K562 (cell line): ENCODE measurements at regions not wholly inside any gene's neighbourhood (a gene's known extent, or its start where the extent isn't known, plus 50 kb on each side); places are given as distances from the start of the nearest gene placed in this dataset.

Experiments
- ATAC-seq: fragments of 200-7000 bp; cut with Tn5 transposase; 3 replicates; pipeline ENCODE4 v1.9.1; 2020; ENCODE audit warnings: moderate library complexity
- BruUV-seq: library from RNA; stranded (reverse); fragments of 400-500 nt; replicated peaks from 2 replicates; lab custom pipeline; 2021; lab: Mats Ljungman, UMichigan
- CTCF ChIA-PET: fragments of 300-600 bp; formaldehyde crosslinking; extraction: SDS; loops from one replicate; lab custom pipeline; 2021; ENCODE audit warnings: low intra/inter-chr PET ratio; lab: Yijun Ruan, JAX
- POLR2A ChIA-PET: fragments of 300-600, 350-650 bp; sonication (Branson Sonifier 250); formaldehyde crosslinking; extraction: SDS; loops from one replicate; lab custom pipeline; 2021; ENCODE audit warnings: antibody characterized with exemption, inconsistent platforms; lab: Yijun Ruan, JAX
- DNase-seq, 4 experiments: peaks; one replicate each; pipeline versions ENCODE4 v3.0.0 to v3.0.0-alpha.2; 2011 to 2018; ENCODE audit warnings: low spot score in 3 of 4, mixed read lengths in 3 of 4; ENCODE audit errors: extremely low read depth in 1 of 4
- FAIRE-seq: peaks from 2 replicates; lab custom pipeline; 2011; peaks lifted over from hg19 to GRCh38; lab: Jason Lieb, UNC
- H2AFZ ChIP-seq: 2 replicates; pipeline ENCODE4 v1.6.0; 2011; ENCODE audit warnings: low read depth, low read length, control low read depth, inconsistent platforms
- H3K27ac ChIP-seq: fragments of 200-600 bp; 3 replicates; pipeline ENCODE4 v1.8.0; 2011; ENCODE audit warnings: low read depth, mild to moderate bottlenecking, control low read depth, inconsistent platforms, low read length, moderate library complexity, mixed read lengths; ENCODE audit errors: extremely low read depth
- H3K27me3 ChIP-seq, 2 experiments: fragments of 300-600 bp in 1 of 2; 2 replicates in 1 of 2; 3 replicates in 1 of 2; pipeline versions ENCODE4 v1.6.0 to v1.8.0; 2011; ENCODE audit warnings: inconsistent platforms in 2 of 2, low read length in 2 of 2, mild to moderate bottlenecking in 1 of 2, mixed read lengths in 1 of 2, moderate library complexity in 1 of 2; ENCODE audit not compliant: control insufficient read depth in 2 of 2, insufficient read depth in 2 of 2
- H3K36me3 ChIP-seq: fragments of 300-600 bp; 3 replicates; pipeline ENCODE4 v1.8.0; 2011; ENCODE audit warnings: mild to moderate bottlenecking, low read length, inconsistent platforms; ENCODE audit not compliant: control insufficient read depth, insufficient read depth
- H3K4me1 ChIP-seq, 2 experiments: fragments of 200-600 bp in 1 of 2; replicated peaks in 1 of 2; 2 replicates in 1 of 2; 3 replicates in 1 of 2; pipeline versions ENCODE4 v1.5.1 to v1.8.0; 2011; ENCODE audit warnings: inconsistent platforms in 2 of 2, low read length in 2 of 2, mild to moderate bottlenecking in 1 of 2, mixed read lengths in 1 of 2, moderate library complexity in 1 of 2; ENCODE audit not compliant: control insufficient read depth in 2 of 2, insufficient read depth in 2 of 2
- H3K4me2 ChIP-seq: 2 replicates; pipeline ENCODE4 v1.6.1; 2011; ENCODE audit warnings: low read length, control low read depth, inconsistent platforms, mixed read lengths; ENCODE audit not compliant: insufficient read depth
- H3K4me3 ChIP-seq: fragments of 200-600 bp; sonication (generic), shearing (Covaris generic); 2 replicates; pipeline ENCODE4 v1.5.1; 2016; ENCODE audit warnings: control low read depth, inconsistent platforms
- H3K79me2 ChIP-seq: fragments of 200-600 bp; 3 replicates; pipeline ENCODE4 v1.8.0; 2011; ENCODE audit warnings: low read length, inconsistent platforms; ENCODE audit not compliant: control insufficient read depth, insufficient read depth
- H3K9ac ChIP-seq, 2 experiments: 2 replicates each; pipeline versions ENCODE4 v1.6.0 to v1.6.1; 2011; ENCODE audit warnings: low read depth in 2 of 2, low read length in 2 of 2, control low read depth in 1 of 2, inconsistent platforms in 1 of 2, mild to moderate bottlenecking in 1 of 2, mixed read lengths in 1 of 2; ENCODE audit not compliant: insufficient read depth in 1 of 2
- H3K9me1 ChIP-seq: one replicate; pipeline ENCODE4 v1.6.0; 2011; ENCODE audit warnings: inconsistent platforms, mild to moderate bottlenecking, low read length, moderate library complexity; ENCODE audit not compliant: control insufficient read depth, insufficient read depth
- H3K9me3 ChIP-seq: replicated peaks from 2 replicates; pipeline ENCODE4 v1.5.1; 2011; ENCODE audit warnings: low read depth, low read length, inconsistent platforms; ENCODE audit not compliant: control insufficient read depth, insufficient read depth
- H4K20me1 ChIP-seq: replicated peaks from 2 replicates; pipeline ENCODE4 v1.6.1; 2011; ENCODE audit warnings: low read length, inconsistent platforms, mixed read lengths; ENCODE audit not compliant: control insufficient read depth, insufficient read depth
- CGGBP1 ChIP-seq: fragments of 250-450 bp; sonication (Bioruptor Pico); IDR thresholded peaks from 2 replicates; pipeline ENCODE4 v1.9.0; 2021; ENCODE audit warnings: mild to moderate bottlenecking
- HDGF ChIP-seq: fragments of 450-650 bp; IDR thresholded peaks from 2 replicates; pipeline ENCODE4 v1.6.1; 2016
- HMG20B ChIP-seq: fragments of 250-450 bp; sonication (Bioruptor Pico); IDR thresholded peaks from 2 replicates; pipeline ENCODE4 v1.5.0; 2021; ENCODE audit warnings: mild to moderate bottlenecking
- ILK ChIP-seq: fragments of 450-650 bp; IDR thresholded peaks from 2 replicates; pipeline ENCODE4 v1.6.1; 2016; ENCODE audit warnings: missing genetic modification characterization, low read depth, mild to moderate bottlenecking, missing compliant biosample characterization, moderate library complexity, borderline replicate concordance
- PML ChIP-seq: IDR thresholded peaks from 2 replicates; pipeline ENCODE4 v1.6.1; 2012; ENCODE audit warnings: low read length, inconsistent platforms
- SIRT6 ChIP-seq: IDR thresholded peaks from one replicate; pipeline ENCODE4 v1.6.1; 2012; ENCODE audit warnings: low read depth, mild to moderate bottlenecking, control low read depth, inconsistent platforms, low read length, moderate library complexity
- SNAPC5 ChIP-seq: fragments of 250-450 bp; sonication (Bioruptor Pico); IDR thresholded peaks from 2 replicates; pipeline ENCODE4 v1.8.0; 2021; ENCODE audit warnings: moderate library complexity, mild to moderate bottlenecking, inconsistent platforms
- SP2 ChIP-seq: IDR thresholded peaks from 2 replicates; pipeline ENCODE4 v1.6.1; 2011; ENCODE audit warnings: mild to moderate bottlenecking, low read depth, low read length, moderate library complexity; ENCODE audit not compliant: poor library complexity, severe bottlenecking; ENCODE audit errors: extremely low read depth
- TAF1 ChIP-seq: IDR thresholded peaks from 2 replicates; pipeline ENCODE4 v1.6.1; 2011; ENCODE audit warnings: mild to moderate bottlenecking, low read length, moderate library complexity; ENCODE audit not compliant: insufficient read depth, control insufficient read depth, severe bottlenecking; ENCODE audit errors: extremely low read depth
- TSC22D4 ChIP-seq: fragments of 450-650 bp; IDR thresholded peaks from 2 replicates; pipeline ENCODE4 v1.6.1; 2016; ENCODE audit warnings: missing genetic modification characterization, missing biosample characterization, control low read depth
- YBX1 ChIP-seq: fragments of 450-650 bp; IDR thresholded peaks from 2 replicates; pipeline ENCODE4 v1.7.1; 2016; ENCODE audit warnings: mild to moderate bottlenecking
- ZNF263 ChIP-seq: sonication (generic); formaldehyde crosslinking; IDR thresholded peaks from 2 replicates; pipeline ENCODE4 v1.8.0; 2022; ENCODE audit warnings: mild to moderate bottlenecking, missing genetic modification reagents, borderline replicate concordance
- ZNF311 ChIP-seq: fragments of 250-450 bp; sonication (Bioruptor Pico); IDR thresholded peaks from 2 replicates; pipeline ENCODE4 v1.4.0; 2020; ENCODE audit warnings: mild to moderate bottlenecking, moderate library complexity
- ZNF583 ChIP-seq: fragments of 250-450 bp; sonication (Bioruptor Pico); IDR thresholded peaks from 2 replicates; pipeline ENCODE4 v1.4.0; 2020
- ZNF707 ChIP-seq: fragments of 250-450 bp; sonication (Bioruptor Pico); conservative IDR thresholded peaks from 2 replicates; pipeline ENCODE4 v1.8.0; 2022; ENCODE audit warnings: inconsistent platforms, mild to moderate bottlenecking, moderate library complexity
- ZZZ3 ChIP-seq: fragments of 450-650 bp; IDR thresholded peaks from 2 replicates; pipeline ENCODE4 v1.6.1; 2016; ENCODE audit warnings: antibody characterized with exemption, mild to moderate bottlenecking, moderate library complexity
- WGBS: fragments of 100-300 bp; shearing (Covaris generic); methylation state at CpG from one replicate; pipeline ENCODE4 v1.1.6; 2016; ENCODE audit warnings: low coverage, mixed read lengths; ENCODE audit not compliant: insufficient coverage; ENCODE audit errors: missing lambda C conversion rate; 5-methylcytosine and 5-hydroxymethylcytosine counted together
- in situ Hi-C: fragments of 300-500 bp; cut with MboI; formaldehyde crosslinking; loops from 4 replicates; pipeline ENCODE4 v1.15.0; 2018; ENCODE audit warnings: inconsistent platforms, mixed read lengths
- intact Hi-C: fragments of 100-400 bp; cut with micrococcal nuclease; formaldehyde crosslinking; loops from 2 replicates; pipeline ENCODE4 v1.14.2; 2022
- TF ChIP-seq, protein P1 (sequence below), 2 experiments: IDR thresholded peaks in 1 of 2; conservative IDR thresholded peaks in 1 of 2; 2 replicates each; pipeline ENCODE4 v1.6.1; 2016; ENCODE audit warnings: low read depth in 2 of 2, mild to moderate bottlenecking in 1 of 2, missing compliant biosample characterization in 1 of 2, missing genetic modification characterization in 1 of 2, moderate library complexity in 1 of 2

GRCh38 chr7:106774768-106775551 lies 90.1 kb upstream of the PIK3CG start (continued):
- TF ChIP-seq, protein P1, sequence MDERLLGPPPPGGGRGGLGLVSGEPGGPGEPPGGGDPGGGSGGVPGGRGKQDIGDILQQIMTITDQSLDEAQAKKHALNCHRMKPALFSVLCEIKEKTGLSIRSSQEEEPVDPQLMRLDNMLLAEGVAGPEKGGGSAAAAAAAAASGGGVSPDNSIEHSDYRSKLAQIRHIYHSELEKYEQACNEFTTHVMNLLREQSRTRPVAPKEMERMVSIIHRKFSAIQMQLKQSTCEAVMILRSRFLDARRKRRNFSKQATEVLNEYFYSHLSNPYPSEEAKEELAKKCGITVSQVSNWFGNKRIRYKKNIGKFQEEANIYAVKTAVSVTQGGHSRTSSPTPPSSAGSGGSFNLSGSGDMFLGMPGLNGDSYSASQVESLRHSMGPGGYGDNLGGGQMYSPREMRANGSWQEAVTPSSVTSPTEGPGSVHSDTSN (CRISPR knock-in tag; IDR thresholded peaks at IDR 0.05; ENCODE audit: low read depth), result no peak
- TF ChIP-seq, protein P1 (tag; conservative IDR thresholded peaks at IDR 0.05; ENCODE audit: low read depth), result peak; percentile 71; the same call in 1 of the 2 replicates
- TF ChIP-seq ZZZ3, result 0 out of 2 replicates have a peak, but pooled peaks have one; percentile 56

GRCh38 chr7:106775552-106775936 lies 89.5 kb upstream of the PIK3CG start:
- ATAC-seq, result peak; percentile 63
- no TSS peak for BruUV-seq
- peak overlapping the region; percentile 29; the same call in 1 of the 2 replicates for H2AFZ ChIP-seq
- no peaks in the 10 kb centered on the region for H3K27me3 ChIP-seq
- 4% methylated on average over 4 of the region's 4 CpGs for WGBS
- ChIA-PET POLR2A (interaction anchor here (0.6 to 3.2 kb wide), 31 partner anchors 8 to 596 kb away, joined by 3 to 23 read pairs (median 5); partner anchors contain the start of genes CCDC71L, HBP1, NAMPT and PIK3CG), CTCF (interaction anchor here (0.7 to 0.9 kb wide), 2 partner anchors 114 to 1432 kb away, joined by 3 read pairs; partner anchors contain the start of gene CCDC71L)
- peaks cover 11 to 54% of the 10 kb centered on the region in 2 experiments; a peak in 4 of 5 replicates for H3K4me1 ChIP-seq
- peaks cover 41% of the 10 kb centered on the region; the same call in 2 of the 3 replicates for H3K36me3 ChIP-seq
- H3K4me2 ChIP-seq, result peak overlapping the region; percentile 90
- in situ Hi-C loops, result no loop called here
- no peaks in the 10 kb centered on the region for H4K20me1 ChIP-seq
- H3K9me1 ChIP-seq, result no peaks in the 10 kb centered on the region
- H3K9me3 ChIP-seq, result peaks cover 6% of the 10 kb centered on the region
- FAIRE-seq, result peak; percentile 83
- peak overlapping the region; percentile 94 for H3K27ac ChIP-seq
- H3K9ac ChIP-seq, result peak overlapping the region; percentile 90 to 96
- H3K4me3 ChIP-seq, result peak overlapping the region; percentile 43
- peak; percentile 53 to 81 (median 61) for DNase-seq
- intact Hi-C loops, result loop anchor here (1.0 to 10.0 kb wide), 3 partner anchors 114 to 491 kb away; partner anchors contain the start of genes CCDC71L and NAMPT
- H3K79me2 ChIP-seq, result peaks cover 57% of the 10 kb centered on the region
- TF ChIP-seq ZNF707 (CRISPR knock-in tag) (no peak), CGGBP1 (CRISPR knock-in tag) (no peak), ILK (peak; percentile 54; the same call in 1 of the 2 replicates), SP2 (no peak), TAF1 (peak; percentile 63), SIRT6 (no peak), HDGF (no peak), PML (peak; percentile 49; the same call in 1 of the 2 replicates), ZNF311 (CRISPR knock-in tag) (no peak), YBX1 (no peak), ZNF583 (peak; percentile 61), HMG20B (CRISPR knock-in tag) (no peak), TSC22D4 (no peak), SNAPC5 (CRISPR knock-in tag) (no peak), ZNF263 (CRISPR knock-in tag) (no peak)
